DMS153 (cell line): ENCODE measurements at regions not wholly inside any gene's neighbourhood (a gene's known extent, or its start where the extent isn't known, plus 50 kb on each side); places are given as distances from the start of the nearest gene placed in this dataset.

Source experiments
- DNase-seq: peaks from one replicate; lab custom pipeline; 2025; lab: John Stamatoyannopoulos, UW

DNA sequence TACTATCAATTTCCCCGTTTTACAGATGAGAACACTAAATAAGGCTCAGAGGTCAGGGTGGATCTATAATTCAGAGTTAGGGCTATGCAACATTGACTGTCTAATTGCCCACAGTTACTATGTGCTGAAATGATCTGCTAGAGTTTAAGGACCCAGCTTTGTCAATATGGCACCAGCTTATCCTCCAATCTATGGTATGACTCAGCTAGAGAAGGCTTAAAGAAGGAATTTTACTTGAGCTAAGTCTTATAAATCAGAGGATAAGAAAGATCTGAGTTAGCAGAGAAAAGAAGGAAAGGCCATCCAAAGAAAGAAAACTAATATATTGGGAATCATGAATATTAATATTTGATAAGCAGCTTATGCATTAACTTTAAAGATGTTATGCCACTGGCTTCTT lies 78.1 kb downstream of the ASB9 start:
- no peak for DNase-seq

DNA sequence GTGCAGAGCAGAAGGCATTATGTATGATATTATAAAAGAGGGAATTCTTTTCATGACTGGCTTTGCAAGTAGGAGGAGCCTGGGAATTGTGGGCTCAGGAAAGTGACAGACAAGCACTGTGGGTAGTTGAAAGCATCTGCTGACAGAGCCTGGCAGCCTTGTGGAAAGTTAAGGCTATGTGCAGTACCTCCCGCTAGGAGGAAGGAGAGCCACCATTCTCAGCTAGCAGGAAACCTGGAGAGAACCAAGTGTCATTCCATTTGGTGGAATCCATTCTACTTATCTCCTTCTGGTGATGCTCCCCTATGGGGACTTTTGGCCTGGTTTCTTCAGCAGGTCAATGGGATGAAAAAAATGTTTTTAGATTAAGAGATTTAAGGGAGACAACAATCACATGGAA lies 81.8 kb downstream of the ASB9 start:
- DNase-seq: no peak

DNA sequence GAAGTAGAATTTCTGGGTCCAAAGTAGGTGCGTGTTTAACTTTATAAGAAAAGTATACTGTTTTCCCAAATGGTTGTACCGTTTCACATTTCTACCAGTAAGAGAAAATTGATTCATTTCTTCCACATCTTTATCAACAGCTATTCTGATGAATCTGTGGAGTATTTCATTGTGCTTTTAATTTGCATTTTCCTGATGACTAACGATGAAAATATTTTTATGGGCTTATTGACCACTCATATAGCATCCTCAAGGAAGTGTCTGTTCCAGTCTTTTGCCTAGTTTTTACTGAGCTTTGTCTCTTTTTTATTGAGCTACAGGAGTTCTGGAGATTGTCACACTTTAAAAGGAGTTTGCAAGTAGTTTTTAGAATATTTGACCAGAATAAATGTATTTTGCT lies 92.6 kb downstream of the ASB9 start:
- DNase-seq: no peak

DNA sequence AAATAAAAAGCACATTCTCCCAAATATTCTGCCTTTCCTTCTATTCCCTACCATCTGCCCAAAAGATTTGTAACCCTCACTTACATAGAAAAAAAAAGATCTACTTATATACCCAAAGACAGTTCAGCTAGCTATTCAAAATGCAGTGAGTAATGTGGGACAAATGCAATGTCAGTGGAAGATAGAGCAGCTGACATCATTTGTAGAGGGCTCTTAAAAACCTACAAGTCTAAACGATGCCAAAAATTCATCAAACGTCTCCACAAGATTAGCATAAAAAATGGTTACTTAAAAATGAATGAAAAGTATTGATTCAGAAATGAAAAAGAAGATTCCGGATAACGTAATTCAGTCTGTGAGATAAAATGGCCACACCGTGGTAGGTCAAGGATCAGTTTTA lies 96.5 kb downstream of the ASB9 start:
- no peak for DNase-seq

DNA sequence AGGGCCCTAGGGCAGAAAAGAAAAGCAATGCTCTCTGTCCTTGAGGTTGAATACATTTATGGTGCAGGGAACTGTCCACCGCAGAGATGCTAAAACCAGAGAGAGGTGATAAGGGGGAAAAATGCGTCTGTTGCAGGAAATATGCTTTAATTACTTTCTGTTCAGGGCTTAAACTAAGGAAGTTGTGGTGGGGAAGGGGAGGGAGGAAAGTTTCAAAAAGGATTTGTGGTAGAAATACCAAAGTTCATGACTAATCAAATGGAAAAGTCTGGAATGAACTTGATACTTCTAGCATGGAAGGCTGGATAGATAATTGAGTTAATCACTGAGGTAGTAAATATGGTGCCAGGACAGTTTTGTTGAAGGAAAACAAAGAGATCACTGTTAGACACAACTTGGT lies 99.0 kb downstream of the ASB9 start:
- DNase-seq: no peak

DNA sequence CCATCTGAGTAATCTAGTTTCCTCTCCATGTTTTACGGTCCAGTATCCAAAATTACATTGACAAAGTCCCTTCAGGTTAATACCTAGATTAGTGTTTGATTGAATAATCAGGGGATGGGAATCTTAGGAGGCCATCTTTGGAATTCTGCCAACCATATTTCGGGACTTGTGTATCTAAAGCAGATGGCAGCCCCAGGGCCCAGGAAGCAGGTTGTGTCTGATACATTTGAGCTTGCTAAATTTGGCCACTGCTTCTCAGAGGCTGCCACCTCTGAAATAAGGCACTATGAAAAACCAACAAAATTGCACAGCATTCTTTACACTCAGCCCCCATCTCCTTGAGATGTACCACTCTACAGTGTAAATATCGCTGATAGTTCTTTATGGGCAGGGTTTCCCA lies 102.1 kb downstream of the ASB9 start:
- DNase-seq: no peak

DNA sequence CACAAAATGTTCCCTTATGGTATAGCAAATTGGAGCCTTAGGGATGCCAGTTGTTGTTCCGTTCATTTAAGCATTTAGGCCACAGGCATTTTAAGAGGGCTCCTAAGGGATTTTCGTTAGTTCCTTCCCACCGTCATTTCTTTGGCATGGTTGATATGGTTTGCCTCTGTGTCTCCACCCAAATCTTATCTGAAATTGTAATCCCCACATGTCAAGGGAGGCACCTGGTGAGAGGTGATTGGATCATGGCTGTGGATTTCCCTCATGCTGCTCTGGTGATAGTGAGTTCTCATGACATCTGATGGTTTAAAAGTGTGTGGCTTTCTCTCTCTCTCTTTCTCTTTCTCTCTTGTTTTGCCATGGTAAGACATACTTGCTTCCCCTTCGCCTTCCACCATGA lies 104.1 kb downstream of the ASB9 start:
- no peak for DNase-seq

DNA sequence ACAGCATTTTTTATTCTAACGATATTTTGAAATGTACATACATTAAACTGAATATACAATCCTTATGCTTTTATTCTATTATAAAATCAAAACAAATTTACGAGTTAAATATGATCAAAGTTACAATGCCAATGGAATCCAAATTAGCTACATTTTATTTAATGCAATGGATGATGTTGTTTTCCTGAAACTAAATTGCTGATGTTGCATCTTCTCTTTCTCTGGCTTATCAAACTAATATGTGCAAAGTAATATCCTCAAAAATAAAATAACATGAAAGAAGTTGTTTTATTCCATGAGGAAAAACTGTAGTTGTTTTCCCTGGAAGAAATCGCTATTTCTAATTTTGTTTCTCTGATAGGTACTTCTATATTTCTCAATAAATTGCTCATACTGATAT lies 106.8 kb downstream of the ASB9 start:
- DNase-seq: no peak

DNA sequence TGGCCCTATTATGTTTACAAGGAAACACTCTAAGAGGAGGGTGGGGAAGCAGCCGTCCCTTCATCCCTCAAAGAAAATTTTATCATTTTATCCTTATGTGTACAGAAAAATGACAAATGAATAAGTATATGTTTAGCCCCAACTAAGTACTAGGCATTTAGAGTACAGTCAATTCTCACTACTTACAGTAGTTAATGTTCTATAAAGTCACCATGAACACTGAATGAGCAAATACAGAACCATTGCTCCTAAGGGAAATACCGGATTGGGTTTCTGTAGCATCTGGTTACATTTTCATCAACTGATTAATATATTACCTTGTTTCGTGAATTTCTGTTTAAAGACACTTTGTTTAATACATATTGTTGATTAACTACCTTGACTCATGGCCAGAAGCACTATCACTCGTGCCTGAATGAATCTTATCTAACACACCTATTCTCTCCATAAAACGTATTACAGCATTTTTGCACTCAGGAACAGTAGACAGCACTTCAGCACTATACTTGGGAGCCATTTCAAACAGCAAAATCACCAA lies 109.3 kb downstream of the ASB9 start:
- DNase-seq: no peak

DNA sequence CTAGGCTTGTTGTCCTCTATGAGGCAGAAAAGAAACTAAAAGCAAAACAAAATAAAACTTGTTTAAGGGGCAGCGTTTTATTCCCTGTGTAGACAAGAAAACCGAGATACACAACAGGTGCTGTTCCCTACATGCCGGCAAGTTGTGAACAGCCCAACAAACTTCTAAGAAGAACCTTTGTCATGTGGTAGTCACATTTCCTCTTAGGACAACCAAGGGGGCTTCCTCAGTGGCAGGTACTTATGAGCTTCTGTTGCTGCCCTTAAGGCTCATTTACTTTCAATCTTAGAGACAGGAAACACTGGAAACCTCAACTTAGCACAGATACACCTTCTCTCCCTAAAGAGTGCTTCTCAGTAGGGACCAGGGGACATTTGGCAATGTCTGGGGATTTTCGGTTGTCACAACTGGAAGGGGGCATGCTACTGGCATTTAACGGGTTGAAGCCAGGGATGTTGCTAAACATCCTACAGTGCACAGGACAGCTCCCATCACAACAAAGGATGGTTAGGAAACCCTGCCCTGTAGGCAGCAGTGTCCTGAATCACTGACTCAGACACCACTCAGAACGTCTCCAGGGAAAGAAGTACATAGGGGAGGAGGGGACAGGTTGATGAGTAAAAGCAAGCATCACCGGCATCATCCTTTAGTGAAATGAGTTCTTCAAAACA lies 111.0 kb downstream of the ASB9 start:
- DNase-seq: no peak

DNA sequence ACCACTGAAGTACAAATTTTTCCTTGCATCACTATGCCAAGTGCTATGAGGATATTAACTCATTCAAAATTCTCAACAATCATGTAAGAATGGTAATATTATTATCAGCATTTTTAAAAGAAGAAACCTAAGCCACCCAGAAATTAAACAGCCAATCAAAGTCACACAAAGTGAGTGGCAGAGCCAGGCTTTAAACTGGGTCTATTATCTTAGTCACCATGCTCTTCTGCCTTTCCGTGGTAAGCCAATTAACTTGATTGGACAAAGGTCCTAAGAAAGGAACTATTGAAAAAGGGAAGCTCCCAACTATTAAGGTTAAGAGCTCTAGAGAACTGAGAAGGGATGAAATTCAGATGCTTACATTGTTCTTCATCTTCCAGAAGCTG lies 111.5 kb downstream of the ASB9 start:
- no peak for DNase-seq

DNA sequence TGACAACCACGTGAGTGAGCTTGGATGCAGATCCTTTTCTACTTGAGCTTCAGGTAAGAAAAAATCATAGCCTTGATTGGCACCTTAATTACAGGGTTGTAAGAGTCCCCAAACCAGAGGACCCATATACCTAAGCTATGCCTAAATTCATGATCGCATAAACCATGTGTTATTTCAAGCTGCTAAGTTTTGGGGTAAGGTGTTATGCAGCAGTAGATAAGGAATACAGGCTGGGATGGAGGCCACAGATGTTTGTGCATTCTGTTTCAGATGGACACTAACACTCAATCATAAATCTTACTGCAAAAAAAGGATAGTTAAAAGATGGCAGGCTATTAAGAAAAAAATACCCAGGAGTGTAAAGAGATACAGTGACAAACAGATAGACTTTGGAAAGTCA lies 112.3 kb downstream of the ASB9 start:
- DNase-seq: no peak

DNA sequence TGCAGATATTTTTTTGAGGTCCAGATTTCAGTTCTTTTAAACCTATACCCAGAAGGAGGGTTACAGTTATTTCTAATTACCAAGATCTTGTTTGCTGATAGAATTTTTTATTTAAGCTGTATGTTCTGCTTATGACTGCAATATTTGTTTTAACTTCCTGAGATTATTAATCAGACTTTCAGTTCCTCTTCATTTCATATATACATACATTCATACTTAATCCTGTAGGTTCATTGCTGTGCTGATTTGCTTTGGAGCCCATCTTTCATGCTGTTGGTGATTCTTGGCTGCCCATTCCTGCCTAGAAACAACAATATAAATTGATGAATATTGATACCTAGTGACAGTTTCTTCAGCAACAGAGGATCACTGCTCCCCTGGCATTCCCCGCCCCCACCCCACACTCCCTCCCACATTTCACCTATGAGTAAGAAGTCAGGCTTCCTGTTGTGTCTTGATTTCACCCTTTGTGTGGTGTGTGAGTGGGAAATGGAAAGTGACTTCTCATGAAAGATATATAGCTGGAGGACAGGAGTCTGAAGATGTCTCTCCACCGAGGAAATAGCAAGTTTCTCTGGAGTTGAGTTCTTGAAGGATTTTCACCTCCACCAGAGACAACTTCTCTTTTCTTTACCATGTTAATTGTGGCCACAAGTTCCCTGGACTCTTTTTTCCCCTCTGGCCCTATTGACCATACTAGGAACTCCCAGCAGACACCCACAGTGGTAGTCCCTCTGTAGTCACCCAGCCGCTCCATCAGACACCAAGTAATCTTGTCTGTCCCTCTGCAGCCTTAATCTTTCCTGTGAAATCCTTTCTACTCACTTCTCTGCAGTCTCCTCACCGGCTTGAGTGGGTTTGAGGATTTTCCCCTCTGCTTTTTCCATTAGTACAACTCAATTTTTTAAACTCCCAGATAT lies 118.4 kb downstream of the ASB9 start:
- no peak for DNase-seq

DNA sequence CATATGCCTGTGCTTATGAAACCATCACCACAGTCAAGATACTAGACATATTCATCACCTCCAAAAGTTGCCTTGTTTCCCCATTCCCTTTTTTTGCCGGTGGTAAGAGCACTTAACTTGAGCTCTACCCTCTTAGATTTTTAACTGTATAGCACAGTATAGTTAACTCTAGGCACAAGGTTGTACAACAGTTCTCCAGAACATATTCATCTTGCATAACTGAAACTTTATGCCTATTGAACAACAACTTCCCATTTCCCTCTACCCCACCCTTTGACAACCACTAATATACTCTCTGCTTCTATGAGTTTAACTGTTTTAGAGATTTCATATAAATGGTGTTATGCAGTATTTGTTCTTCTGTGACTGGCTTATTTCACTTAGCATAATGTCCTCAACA lies 119.3 kb downstream of the ASB9 start:
- no peak for DNase-seq

DNA sequence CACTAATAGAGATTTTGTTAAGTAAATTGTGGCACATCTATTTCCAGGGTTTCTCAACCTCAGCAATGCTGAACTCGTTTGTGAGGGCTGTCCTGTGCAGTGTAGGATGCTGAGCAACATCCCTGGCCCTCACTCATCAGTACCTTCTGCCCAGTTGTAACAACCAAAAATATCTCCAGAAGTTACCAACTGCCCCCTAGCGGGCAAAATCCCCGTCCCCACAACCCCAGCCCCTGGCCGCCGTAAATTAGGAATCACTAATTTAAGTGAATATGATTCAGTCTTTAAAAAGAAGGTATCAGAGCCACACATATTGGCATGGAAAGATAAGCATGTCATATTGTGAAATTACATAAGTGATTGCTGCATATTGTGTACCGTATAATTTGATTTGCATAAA lies 123.4 kb downstream of the ASB9 start:
- DNase-seq: no peak

DNA sequence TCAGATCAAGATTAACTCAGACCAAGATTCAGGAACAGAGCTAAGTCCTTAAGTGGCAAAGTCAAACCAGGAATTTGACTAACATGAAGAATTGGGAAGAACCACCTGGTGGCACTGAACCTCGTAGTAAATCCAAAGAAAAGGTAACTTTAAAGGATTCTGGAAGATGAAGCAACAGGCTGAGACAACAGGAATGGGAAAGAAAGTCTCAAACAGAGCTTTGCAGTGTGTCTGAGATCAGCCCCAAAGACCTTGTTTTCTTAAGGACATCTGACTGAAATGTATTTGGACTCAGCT lies 126.1 kb downstream of the ASB9 start:
- no peak for DNase-seq

DNA sequence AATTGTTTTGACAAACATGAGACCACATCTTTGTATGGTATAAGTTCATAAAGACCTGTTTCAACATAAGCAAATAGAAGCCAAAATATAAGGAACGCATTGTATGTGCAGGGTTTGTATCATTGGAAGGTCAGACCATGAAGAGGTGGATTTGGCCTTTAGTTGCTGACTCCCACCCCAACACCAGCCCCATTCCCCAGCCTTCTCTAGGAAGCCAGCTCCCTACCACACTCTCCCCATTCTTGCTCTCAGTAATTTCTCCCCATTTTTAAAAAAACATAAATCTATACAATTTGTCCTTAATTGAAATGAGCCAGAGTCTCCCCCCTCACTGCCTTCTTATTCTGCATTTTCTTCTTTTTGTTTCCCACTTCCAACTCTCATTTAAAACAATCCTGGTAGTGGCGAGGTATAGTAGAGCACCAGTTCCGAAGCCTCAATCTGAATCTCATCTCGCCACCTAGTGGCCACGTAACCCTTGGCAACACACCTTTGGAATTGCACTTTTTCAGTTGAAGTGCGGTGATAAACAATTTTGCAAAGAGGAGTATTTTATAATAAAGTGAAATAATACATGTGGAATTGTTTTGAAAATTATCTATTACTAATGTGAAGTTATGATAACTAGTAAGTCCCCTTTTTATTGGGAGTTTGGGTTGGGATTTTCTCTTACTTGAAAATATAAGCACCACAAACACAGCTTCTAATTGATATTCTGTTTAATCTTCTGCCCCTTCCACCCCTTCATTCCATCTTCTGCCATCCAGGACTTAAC lies 126.6 kb downstream of the ASB9 start:
- peak; percentile 14 for DNase-seq

DNA sequence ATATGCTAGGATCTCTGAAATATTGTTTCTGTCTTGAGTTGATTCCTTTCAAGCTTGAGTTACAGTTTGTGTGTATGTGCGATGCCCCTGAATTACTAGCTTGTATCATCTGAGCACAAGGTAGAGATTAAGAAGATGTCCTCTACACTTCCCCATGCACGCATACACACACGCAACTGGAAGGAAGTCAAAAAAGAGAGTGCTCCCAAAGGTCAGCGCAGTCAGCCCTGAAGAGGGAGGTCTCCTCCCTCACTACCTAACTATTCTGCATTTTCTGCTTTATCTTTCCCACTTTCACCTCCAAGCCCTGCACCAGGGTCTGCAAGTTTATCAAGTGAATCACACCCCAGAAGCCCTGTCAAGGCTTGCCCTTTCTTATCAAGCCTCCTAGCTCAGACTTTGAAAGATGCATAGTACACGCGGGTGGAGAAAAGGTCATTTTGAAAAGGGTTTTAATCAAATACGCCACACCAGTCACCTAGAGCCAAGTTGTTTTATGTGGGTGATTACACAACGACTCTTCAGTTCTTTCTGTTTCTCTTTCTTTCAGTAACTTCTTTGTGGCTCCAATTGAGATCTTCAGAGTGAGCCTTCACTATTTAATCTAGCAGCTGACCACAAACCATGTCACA lies 127.7 kb downstream of the ASB9 start:
- no peak for DNase-seq

DNA sequence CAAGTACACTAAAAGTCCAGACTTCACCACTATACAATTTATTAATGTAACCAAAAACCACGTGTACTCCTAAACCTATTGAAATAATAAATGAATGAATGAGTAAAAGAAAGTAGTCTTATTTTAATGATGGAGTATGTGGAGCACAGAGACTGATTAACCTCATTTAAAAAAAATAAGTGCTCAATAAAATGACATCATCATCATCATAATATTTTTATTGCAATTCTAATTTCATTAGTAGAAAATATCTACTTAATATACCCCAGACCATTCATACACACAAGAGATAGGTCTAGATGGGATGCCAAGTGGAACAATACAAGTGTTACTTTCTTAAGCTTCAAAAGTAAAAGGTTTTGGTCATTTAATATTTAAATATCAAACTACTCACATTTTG lies 133.1 kb downstream of the ASB9 start:
- DNase-seq: no peak

DNA sequence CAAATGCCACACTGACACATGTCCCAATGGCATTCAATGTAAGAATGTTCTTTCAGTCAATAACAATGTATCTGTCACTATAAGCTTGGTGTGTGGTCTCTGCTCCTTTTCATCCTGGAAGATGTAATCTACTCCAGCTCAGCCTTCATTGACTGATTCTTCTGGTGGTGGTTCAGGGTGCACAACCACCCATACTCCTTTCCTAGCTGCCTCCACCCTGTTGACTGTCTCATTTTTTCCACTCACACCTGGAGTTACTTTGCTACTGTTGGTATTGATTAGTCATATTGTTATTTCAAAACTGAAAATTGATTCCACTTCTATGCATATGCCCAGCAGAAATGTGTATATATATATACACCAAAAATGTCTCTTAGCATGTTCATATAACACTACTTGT lies 140.5 kb downstream of the ASB9 start:
- no peak for DNase-seq

DNA sequence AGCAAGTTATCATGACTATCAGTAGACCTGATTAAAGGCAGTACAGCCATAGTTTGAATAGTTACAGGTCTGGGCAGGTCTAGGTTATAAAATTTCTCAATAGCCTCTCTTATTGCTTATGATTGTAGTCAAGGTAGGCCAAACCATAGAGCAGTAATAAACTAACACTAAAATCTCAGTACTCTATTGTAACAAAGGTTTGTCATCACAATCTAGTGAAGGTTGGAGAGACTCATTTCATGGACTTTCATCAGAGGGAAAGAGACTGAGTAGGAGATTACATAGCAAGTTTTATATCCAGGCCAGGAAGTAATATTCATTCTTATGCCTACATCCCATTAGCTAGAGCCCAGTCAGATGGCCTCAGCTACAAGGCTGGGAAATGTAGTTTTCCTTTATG lies 141.0 kb downstream of the ASB9 start:
- no peak for DNase-seq

DNA sequence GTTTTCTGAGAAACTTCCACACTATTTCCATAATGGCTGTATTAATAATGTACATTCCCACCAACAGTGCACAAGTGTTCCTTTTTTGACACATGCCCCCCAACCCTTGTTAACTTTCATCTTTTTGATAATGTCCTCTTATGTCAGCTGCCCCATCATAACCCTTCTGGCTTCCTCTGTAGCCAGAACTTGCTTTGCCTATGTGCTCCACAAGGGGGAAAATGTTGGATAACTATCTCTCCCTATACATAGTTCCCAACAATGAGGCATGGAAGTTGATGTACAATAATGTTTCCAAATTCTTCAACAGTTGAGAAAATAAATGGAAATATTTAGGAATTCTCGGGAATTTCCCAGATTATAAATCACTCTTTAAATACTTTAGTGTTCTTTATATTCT lies 142.9 kb downstream of the ASB9 start:
- DNase-seq: no peak
